Heart left ventricle (tissue), 16 donors: ENCODE measurements at regions not wholly inside any gene's neighbourhood (a gene's known extent, or its start where the extent isn't known, plus 50 kb on each side); places are given as distances from the start of the nearest gene placed in this dataset.

Source experiments
- ATAC-seq, 4 donors: fragments of 200-7000 bp; cut with Tn5 transposase; one replicate each; pipeline ENCODE4 v1.9.1; 2020 to 2022; ENCODE audit warnings: moderate library complexity in 4 of 4, mild to moderate bottlenecking in 3 of 4, moderate number of reproducible peaks in 1 of 4
- DNase-seq, 5 donors: peaks; one replicate each; pipeline ENCODE4 v3.0.0-alpha.2; 2020
- H3K27ac ChIP-seq, 12 donors: fragments of 200-600 bp; sonication (generic) in 4 of 12; one replicate each; pipeline versions ENCODE4 v1.5.0 to v1.8.0; 2016 to 2022; ENCODE audit warnings: mild to moderate bottlenecking in 2 of 12
- H3K27me3 ChIP-seq, 9 donors: fragments of 200-600 bp; sonication (generic) in 2 of 9; one replicate each; pipeline versions ENCODE4 v1.5.1 to v1.8.0; 2016 to 2022; ENCODE audit warnings: mild to moderate bottlenecking in 3 of 9
- H3K36me3 ChIP-seq, 9 donors: fragments of 200-600 bp; sonication (generic) in 2 of 9; one replicate each; pipeline versions ENCODE4 v1.5.0 to v1.8.0; 2018 to 2022; ENCODE audit warnings: mild to moderate bottlenecking in 2 of 9
- H3K4me1 ChIP-seq, 12 donors: fragments of 200-600 bp; sonication (generic) in 4 of 12; one replicate each; pipeline versions ENCODE4 v1.5.0 to v1.8.0; 2016 to 2022; ENCODE audit warnings: mild to moderate bottlenecking in 3 of 12
- H3K4me3 ChIP-seq, 12 donors: fragments of 200-600 bp; sonication (generic) in 4 of 12; one replicate each; pipeline versions ENCODE4 v1.5.0 to v1.8.0; 2017 to 2022; ENCODE audit warnings: mild to moderate bottlenecking in 9 of 12, moderate library complexity in 4 of 12
- H3K9me3 ChIP-seq, 12 donors: fragments of 200-600 bp; sonication (generic) in 4 of 12; one replicate each; pipeline versions ENCODE4 v1.5.0 to v1.8.0; 2016 to 2022; ENCODE audit warnings: mild to moderate bottlenecking in 1 of 12
- CTCF ChIP-seq, 12 donors: fragments of 200-600 bp; sonication (generic) in 4 of 12; IDR thresholded peaks; one replicate each; pipeline versions ENCODE4 v1.5.0 to v1.8.0; 2018 to 2022; ENCODE audit warnings: antibody characterized with exemption in 12 of 12, mild to moderate bottlenecking in 5 of 12
- POLR2A ChIP-seq, 2 donors: fragments of 450-650 bp; IDR thresholded peaks; one replicate each; pipeline ENCODE4 v1.6.1; 2017; ENCODE audit warnings: antibody characterized with exemption in 2 of 2, mild to moderate bottlenecking in 2 of 2, moderate library complexity in 2 of 2
- WGBS, 4 donors: extraction: QIAGEN DNeasy Blood & Tissue Kit in 2 of 4; methylation state at CpG; one replicate each; pipeline versions ENCODE4 v1.1.5 to v1.1.7; 2013 to 2018; 5-methylcytosine and 5-hydroxymethylcytosine counted together
- intact Hi-C, 10 donors: fragments of 100-400 bp; cut with DNase I; formaldehyde crosslinking; loops; one replicate each; pipeline versions ENCODE4 v1.11.1 to v1.14.2; 2022
- donor health status: ischemic (EF 13 %, LVEDD 7.1; RV severe dilation, severe dysfunction).
- donor health status: healthy with polysubstance abuse.
- donor health status: DM: no; HTN: yes; CAD: no.
- donor health status: DM: no; HTN: no; CAD: no.
- donor health status: ischemic (EF 25% LVEDD 6.9; RV normal size, moderate dysfunction).
- donor health status: ischemic (EF 25% LVEDD 5.7; RV mildly dilated, moderate dysfunction).
- donor health status: healthy.
- donor health status: DM: yes; HTN: yes; CAD: no.
- donor health status: ischemic (EF 35%, LVEDD 5.7; RV mildly dilated, moderate dysfunction).
- donor health status: nonischemic (EF 11% LVEDD 7.7; RV severe dilation, severe dysfunction).
- donor health status: DM: yes; HTN: yes; CAD: no.
- donor health status: PGD.
- donor health status: ischemic (EF 29% LVEDD 5.4; RV normal size, mild dysfunction).
- donor health status: nonischemic (EF 23%, LVEDD 6.1; RV moderate dilation, normal function).

- H3K36me3 ChIP-seq: no peaks in the 10 kb centered on the region
- peaks cover 0 to 3% (median 0%) of the 10 kb centered on the region in 12 donors for H3K4me1 ChIP-seq
- 62 to 70% (median 63%) methylated on average over 3 of the region's 3 CpGs for WGBS, 4 donors
- no peak overlapping the region for H3K4me3 ChIP-seq
- no peak for ATAC-seq
- intact Hi-C loops: loop anchor here in 1 of 10 donors (2.0 kb wide), 1 partner anchor 426 kb away; no protein-coding TSS in a partner anchor
- H3K27ac ChIP-seq: no peak overlapping the region
- no peaks in the 10 kb centered on the region for H3K9me3 ChIP-seq
- TF ChIP-seq CTCF (IDR thresholded peaks at IDR 0.05) (no peak), POLR2A (IDR thresholded peaks at IDR 0.05) (no peak)
- H3K27me3 ChIP-seq: no peaks in the 10 kb centered on the region
- DNase-seq: no peak
Observed at GRCh38 chr7:93048136-93048930, 69.4 kb downstream of the SAMD9 start.

GRCh38 chr7:93047514-93048099 is 70.2 kb downstream of the SAMD9 start:
- TF ChIP-seq CTCF (IDR thresholded peaks at IDR 0.05) (no peak), POLR2A (IDR thresholded peaks at IDR 0.05) (no peak)
- Histone ChIP-seq H3K9me3 (no peaks in the 10 kb centered on the region), H3K4me3 (no peak overlapping the region), H3K27ac (no peak overlapping the region), H3K4me1 (peaks cover 0 to 4% (median 0%) of the 10 kb centered on the region in 12 donors), H3K27me3 (no peaks in the 10 kb centered on the region), H3K36me3 (no peaks in the 10 kb centered on the region)
- intact Hi-C loops: loop anchor here in 1 of 10 donors (2.0 kb wide), 1 partner anchor 425 kb away; no protein-coding TSS in a partner anchor
- DNase-seq (no peak), ATAC-seq (no peak)
- 72 to 94% (median 77%) methylated on average over 1 of the region's 1 CpG for WGBS, 4 donors

- Histone ChIP-seq H3K27me3 (no peaks in the 10 kb centered on the region), H3K36me3 (no peaks in the 10 kb centered on the region), H3K4me3 (no peak overlapping the region), H3K27ac (no peak overlapping the region), H3K9me3 (no peaks in the 10 kb centered on the region), H3K4me1 (peaks cover 0 to 4% (median 0%) of the 10 kb centered on the region in 12 donors)
- no peak for TF ChIP-seq CTCF (IDR thresholded peaks at IDR 0.05)
- TF ChIP-seq POLR2A (IDR thresholded peaks at IDR 0.05): no peak
- intact Hi-C loops: no loop called here
- DNase-seq (no peak), ATAC-seq (no peak)
- 77 to 86% (median 81%) methylated on average over 4 of the region's 4 CpGs for WGBS, 4 donors
Observed at GRCh38 chr7:93046641-93047040, 71.1 kb downstream of the SAMD9 start.

GRCh38 chr7:93044147-93044810 is 73.5 kb downstream of the SAMD9 start:
- no peak for DNase-seq
- no peak overlapping the region for H3K4me3 ChIP-seq
- 74 to 83% (median 77%) methylated on average over 6 of the region's 6 CpGs for WGBS, 4 donors
- peaks cover 0 to 4% (median 0%) of the 10 kb centered on the region in 12 donors for H3K4me1 ChIP-seq
- ATAC-seq: no peak
- no peak overlapping the region for H3K27ac ChIP-seq
- TF ChIP-seq CTCF (IDR thresholded peaks at IDR 0.05): no peak
- no peak for TF ChIP-seq POLR2A (IDR thresholded peaks at IDR 0.05)
- intact Hi-C loops: no loop called here
- H3K27me3 ChIP-seq: no peaks in the 10 kb centered on the region
- H3K36me3 ChIP-seq: no peaks in the 10 kb centered on the region
- no peaks in the 10 kb centered on the region for H3K9me3 ChIP-seq
